ENCODE measurements at regions not wholly inside any gene's neighbourhood (a gene's known extent, or its start where the extent isn't known, plus 50 kb on each side); places are given as distances from the start of the nearest gene placed in this dataset.
"Not testable (repeated sequence)": the region's sequence is repeated elsewhere in the genome, so short reads cannot be mapped to it uniquely, and the experiment has no call there.

DNA sequence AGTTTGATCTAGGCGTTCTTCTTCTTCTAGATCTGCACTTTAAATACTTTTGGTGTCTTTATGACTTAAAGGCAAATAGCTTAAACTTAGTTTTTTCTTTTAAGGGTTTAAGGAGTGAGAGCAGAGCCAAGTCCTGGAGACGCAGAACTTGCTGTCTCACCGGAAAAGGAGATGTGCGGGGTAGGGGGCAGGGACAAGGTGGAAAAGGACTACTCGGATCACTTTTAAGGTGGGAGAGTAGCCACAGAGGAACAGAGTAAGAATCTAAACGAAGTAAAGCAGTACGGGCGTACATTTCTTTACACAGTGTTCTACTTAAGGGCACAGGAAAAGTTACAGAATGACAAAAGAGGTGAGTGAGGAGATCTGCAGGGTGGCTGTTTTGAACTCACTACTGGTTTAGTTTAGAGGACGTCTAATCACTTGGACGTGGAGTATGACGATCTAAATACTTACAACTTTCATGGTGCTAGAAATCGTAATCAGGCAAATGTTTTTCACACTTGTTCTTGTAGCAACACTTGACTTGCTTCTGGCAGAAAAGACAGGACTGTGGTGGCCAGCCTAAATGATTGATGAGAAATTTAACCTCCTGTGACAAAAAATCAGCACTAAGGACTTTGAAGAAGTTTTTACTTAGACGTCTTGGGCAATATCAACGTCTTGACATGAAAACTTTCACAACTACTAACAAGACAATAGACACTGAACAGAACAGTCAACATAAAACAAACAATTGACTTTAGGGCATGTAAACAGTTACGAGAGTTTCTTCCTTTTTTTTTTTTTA lies 127.0 kb downstream of the ART5 start:
- not testable (repeated sequence) for DNase-seq (ENCODE audit: low read depth in 3 of 3)

DNA sequence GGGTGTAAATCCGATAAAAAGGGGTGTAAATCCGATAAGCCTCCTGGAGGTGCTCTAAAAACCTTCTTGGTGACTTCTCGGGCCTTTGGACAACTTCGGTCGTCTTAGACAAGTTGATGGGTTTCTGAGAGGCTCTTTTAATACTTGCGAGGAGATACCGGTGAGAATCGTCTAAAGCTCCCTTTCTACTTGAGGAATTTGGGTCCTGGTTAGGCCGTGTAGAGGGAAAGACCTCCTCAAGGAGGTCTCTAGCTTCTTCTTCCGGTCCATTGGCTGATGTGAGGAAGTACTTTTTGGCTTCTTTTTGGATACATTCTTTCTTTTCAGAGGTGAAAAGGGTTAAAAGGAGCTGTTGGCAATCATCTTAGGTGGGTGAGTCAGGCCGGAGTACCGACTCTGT lies 128.5 kb downstream of the ART5 start:
- DNase-seq (ENCODE audit: low read depth in 3 of 3) = not testable (repeated sequence)

DNA sequence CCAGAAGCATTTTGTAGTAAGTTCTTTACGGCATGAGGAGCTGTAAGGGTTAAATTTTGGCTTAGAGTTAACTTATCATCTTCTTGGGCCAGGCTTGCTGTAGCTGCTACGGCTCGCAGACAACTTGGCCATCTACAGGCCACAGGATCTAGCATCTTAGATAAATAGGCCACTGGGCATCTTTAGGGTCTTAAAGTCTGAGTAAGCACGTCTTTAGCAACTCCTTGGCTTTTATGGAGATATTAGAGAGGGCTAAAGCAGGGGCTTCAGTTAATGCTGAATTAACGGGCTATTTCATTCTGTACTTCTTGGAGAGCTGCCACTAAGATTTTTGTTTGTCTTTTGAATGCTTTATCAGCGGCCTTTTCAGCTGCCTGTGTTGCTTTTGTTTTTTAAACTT lies 129.0 kb downstream of the ART5 start:
- not testable (repeated sequence) for DNase-seq (ENCODE audit: low read depth in 3 of 3)

DNA sequence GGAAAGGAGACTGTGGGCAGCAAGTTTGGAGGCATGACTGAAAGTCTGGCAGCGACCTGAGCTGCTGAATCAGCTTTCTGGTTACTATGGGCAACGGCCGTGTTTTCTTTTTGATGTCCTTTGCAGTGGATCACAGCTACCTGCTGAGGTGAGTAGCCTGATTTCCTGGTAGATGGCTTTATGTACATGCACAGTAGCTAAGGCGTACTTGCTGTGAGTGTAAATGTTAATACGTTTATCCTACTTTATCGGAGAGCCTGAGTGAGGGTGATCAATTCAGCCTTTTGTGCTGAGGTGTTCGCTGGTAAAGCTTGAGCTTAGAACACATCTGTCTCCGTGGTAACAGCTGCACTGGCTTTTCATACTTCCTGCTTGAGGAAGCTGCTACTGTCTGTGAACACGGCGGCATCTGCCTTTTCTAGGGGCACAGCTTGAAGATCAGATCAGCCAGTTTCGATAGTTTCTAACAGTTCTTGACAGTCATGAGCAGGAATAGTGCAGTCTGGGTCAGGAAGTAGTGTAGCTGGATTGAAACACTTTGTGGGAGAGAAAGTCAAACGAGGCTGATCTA lies 129.6 kb downstream of the ART5 start:
- DNase-seq (ENCODE audit: low read depth in 3 of 3) = peak in 1 of 3 experiments; percentile 10

DNA sequence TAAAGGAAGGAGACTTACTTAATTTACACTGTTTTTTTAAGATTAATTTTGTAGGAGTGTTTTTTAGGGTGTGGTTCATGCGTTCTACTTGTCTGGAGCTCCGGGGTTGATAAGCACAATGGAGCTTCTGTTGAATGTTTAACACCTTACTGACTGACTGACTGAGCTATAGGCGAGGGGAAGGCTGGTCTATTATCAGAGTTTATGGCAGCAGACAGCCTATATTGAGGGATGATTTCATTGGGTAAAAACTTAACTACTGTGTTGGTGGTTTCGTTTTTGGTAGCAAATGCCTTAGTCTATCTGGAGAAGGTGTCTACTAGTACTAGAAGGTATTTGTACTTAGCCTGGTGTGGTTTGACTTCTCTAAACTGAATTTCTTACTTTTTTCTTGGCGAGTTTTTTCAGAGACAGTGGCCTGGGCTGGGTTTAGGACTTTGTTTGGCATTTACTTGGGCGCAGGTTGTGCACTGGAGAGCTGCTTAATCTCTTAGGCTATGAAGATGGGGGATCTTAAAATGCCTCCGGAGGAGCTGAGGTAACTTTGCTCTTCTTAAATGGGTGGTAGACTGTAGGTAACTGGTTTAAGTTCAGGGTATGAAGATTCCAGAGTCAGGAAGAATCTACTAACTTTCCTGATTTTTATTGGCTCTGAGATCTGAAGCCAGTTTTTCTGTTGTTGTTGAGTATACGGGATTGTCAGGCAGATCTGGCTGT lies 130.2 kb downstream of the ART5 start:
- DNase-seq (ENCODE audit: low read depth in 3 of 3) = not testable (repeated sequence)

DNA sequence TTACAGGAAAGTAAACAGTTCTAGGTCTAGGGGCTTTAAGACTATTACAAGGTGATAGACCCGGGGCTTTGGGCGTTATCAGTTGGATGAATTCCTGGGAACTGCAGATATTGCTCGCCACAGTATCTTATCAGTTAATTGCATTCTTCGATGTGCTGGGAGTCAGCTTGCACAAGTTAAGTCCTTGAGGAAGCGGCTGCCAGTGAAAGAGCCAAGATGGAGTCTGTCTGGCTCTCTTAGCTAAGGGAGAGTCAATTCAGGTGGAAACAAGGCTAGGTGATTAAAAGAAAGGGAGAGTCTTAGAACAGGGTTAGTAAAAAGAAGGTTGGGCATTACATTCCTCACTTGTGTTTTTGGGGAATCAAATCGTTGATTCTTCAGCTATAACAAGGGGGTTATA lies 130.6 kb upstream of the ZNF195 start:
- DNase-seq (ENCODE audit: low read depth in 3 of 3) = not testable (repeated sequence)

DNA sequence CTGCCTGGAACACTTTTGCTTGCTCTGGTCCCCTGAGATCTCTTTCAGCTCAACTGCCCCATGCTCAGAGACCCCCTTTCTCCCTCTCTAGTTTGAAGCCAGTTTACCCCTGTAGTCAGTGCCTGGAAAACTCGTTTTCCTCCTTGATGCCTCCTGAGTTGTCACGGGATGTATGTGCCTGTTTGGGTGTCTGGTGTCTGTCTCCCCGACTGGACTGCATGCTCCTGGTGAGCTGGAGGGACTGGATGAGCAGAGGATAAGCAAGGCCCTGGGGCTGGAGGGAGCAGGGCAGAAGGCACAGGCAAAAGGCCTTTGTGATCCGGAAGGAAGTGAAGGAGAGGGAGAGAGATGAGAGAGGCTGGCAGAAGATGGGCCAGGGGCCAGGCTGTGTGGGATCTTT lies 120.3 kb upstream of the ZNF195 start:
- DNase-seq (ENCODE audit: low read depth in 3 of 3) = not testable (repeated sequence)

DNA sequence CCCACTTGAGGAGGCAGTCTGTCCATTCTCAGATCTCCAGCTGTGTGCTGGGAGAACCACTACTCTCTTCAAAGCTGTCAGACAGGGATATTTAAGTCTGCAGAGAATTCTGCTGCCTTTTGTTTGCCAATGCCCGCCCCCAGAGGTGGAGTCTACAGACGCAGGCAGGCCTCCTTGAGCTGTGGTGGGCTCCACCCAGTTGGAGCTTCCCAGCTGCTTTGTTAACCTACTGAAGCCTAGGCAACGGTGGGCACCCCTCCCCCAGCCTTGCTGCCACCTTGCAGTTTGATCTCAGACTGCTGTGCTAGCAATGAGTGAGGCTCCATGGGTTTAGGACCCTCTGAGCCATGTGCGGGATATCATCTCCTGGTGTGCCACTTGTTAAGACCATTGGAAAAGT lies 119.4 kb upstream of the ZNF195 start:
- DNase-seq (ENCODE audit: low read depth in 3 of 3) = not testable (repeated sequence)

DNA sequence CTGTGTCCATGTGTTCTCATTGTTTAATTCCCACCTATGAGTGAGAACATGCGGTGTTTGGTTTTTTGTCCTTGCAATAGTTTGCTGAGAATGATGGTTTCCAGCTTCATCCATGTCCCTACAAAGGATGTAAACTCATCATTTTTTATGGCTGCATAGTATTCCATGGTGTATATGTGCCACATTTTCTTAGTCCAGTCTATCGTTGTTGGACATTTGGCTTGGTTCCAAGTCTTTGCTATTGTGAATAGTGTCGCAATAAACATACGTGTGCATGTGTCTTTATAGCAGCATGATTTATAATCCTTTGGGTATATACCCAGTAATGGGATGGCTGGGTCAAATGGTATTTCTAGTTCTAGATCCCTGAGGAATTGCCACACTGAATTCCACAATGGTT lies 114.2 kb upstream of the ZNF195 start:
- DNase-seq (ENCODE audit: low read depth in 3 of 3) = not testable (repeated sequence)

DNA sequence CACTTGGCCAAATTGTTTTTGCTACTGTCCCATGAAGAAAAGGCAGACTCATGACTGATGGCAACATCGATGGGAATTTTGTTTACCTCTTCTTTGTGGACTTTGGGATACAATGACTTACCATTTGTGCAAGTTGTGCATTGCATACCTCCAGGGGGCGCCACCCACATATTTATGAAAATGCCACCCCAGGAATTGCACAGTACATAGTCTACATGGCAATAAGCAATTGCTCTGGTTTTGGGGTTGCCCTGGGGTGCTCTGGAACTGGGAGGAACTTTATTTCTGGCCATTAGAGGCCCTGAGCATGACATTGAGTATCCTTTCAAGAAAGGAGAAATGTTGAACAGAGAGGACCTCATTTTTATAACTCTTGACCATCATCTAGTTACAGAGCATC lies 109.1 kb upstream of the ZNF195 start:
- DNase-seq (ENCODE audit: low read depth in 3 of 3) = not testable (repeated sequence)

DNA sequence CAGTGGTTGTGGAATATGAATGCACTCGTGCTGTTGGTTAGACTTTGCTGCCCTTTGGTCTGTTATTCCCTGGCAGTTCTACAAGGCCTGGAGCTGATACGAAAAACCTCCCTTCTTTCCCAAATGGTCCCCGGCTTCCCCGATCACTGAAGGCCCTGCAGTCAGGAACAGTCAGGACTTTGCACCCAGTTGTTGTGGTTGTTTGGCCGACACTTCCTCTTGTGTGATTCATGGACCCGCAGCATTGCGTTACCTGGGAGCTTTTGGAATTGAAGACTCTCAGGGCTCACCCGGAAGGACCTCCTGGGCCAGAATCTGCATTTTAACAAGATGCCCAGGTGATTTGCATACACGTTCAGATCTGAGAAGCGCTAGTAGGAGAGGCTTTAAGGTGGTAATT lies 106.8 kb upstream of the ZNF195 start:
- DNase-seq (ENCODE audit: low read depth in 3 of 3) = not testable (repeated sequence)

DNA sequence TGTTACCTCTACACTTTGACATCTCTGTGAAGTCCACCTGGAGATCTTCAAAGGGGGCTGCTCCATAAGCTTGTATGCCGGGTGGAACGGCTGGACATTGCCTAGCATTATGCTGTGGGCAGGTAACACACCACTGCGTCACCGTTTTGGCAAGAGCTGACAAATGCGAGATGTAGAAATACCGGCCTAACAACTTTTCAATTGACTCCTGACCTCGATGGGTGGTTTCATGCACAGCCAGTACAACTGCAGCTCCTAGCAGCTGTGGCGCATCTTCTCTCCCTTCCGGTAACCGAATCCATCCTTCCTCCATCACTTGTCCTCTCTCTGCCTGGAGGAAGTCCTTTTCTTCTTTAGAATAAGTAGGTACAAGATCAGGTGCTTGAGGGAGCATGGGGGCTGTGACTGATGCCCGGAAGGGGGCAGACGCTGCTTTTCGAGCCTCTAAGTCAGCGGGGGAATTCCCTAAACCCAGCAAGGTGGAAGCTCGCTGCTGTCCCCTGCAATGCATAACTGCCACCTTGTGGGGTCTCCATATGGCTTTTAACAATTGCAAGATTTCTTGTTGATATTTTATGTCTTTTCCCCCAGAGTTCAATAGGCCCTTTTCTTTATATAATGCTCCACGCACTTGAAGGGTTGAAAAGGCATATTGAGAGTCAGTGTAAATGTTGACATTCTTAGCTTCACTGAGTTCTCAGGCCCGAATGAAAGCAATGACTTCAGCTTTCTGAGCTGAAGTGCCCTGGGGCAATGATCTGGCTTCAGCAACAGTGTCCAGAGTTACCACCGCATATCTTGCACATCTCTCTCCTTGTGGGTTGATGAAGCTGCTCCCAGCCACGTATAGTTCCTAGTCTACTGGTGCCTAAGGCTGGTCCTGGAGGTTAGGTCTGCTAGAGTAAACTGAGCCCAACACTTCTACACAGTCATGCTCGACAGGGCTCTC lies 98.3 kb upstream of the ZNF195 start:
- not testable (repeated sequence) for DNase-seq (ENCODE audit: low read depth in 3 of 3)

DNA sequence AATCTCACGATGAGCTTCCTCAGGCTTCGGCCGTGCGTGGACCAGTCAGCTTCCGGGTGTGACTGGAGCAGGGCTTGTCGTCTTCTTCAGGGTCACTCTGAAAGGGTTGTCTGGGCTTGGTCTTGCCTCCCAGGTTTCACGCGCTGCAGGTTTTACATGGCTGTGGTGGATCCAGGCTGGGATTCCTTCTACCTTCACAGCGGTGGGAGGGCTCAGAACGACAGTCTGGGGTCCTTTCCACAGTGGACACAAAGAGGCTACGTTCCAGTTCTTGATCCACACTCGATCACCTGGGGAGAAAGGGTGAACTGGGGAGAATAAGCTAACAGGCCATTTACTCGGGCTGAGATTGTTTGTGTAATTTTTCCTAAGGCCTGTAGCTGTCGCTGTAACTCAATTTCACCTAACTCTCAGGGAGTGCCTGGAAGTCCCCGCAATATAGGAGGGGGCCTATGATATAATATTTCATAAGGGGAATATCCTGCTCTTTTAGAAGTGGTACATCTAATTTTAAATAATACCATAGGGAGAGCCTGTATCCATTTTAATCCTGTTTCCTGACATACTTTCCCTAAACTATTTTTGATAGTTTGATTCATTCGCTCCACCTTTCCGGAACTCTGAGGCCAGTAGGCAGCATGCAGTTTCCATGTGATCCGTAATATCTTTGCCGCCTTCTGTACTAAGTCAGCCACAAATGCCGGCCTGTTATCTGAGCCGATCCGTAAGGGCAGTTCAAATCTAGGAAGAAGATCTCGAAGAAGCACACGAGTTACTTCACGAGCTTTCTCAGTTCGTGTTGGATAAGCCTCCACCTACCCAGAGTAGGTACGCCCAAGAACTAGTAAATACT lies 97.4 kb upstream of the ZNF195 start:
- DNase-seq (ENCODE audit: low read depth in 3 of 3) = not testable (repeated sequence)

DNA sequence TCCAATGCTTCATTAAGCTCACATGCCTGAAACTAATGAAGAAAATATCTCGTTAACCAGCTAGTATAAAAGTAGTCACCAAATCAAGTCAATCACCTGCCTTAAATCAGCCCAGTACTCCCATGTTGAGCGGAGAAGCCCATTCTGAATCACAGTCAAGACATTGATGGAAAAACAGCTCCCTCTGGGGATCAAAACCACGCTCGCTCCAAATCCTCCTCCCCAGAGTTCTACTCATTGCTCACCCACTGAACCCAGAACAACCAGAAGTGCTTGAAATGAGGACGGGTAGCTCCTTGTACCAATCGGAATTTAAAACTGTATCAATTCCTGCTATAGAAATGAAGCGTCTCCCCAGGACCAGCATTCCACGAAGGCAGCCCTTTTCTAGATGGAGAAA lies 90.0 kb upstream of the ZNF195 start:
- DNase-seq (ENCODE audit: low read depth in 3 of 3) = not testable (repeated sequence)

DNA sequence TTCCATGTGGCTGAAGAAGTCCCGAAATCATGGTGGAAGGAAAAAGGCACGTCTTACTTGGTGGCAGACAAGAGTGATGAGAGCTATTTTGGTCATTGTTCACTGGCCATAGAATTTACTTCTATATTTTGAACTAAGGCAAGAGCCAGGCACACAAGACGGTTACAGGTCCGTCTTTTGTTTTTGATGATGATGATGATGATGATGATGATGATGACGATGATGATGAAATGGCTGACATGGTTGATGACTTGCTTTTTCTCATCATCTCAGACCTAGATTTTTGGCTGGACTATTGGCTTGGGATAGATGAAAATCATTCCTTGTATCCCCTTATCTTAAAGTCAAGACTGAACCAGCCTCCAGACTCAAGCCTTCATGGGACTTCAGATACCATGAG lies 88.7 kb upstream of the ZNF195 start:
- DNase-seq (ENCODE audit: low read depth in 3 of 3) = not testable (repeated sequence)

DNA sequence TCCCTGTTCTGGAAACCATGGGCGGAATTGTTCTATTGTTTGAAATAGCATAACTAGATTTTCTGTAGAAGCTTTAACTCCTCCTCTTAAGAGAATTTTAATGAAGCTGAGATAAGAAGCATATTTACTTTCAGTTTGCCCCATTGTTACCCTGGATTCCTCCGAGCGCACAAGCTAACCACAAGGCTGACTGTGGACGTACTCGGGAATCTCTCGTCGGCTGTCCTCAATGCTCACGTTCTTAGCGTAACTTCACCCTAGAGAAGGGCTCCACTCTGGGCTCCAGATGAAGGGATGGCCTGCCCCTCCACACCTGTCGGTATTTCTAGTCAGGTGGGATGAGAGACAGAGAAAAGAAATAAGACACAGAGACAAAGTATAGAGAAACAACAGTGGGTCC lies 76.7 kb upstream of the ZNF195 start:
- DNase-seq (ENCODE audit: low read depth in 3 of 3) = not testable (repeated sequence)

DNA sequence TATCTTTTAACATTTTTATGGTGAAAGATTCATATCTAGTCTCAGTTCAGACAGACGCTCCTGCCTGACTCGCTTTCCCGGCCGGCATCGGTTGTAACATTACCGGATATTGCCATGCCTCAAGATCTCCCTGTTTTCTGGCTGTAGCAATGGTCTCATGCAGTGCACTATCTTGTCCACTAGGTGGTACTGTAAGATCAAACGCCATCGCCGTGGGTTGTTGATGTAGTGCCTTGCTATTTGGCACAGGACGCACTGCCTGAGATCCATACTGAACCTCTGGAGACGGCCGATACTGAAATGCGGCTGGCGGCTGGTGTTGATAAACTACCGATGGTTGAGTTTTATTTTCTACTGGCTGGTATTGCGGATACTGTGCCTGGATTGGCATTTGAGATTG lies 75.9 kb upstream of the ZNF195 start:
- peak; percentile 9 to 21 (median 15) for DNase-seq (ENCODE audit: low read depth in 3 of 3)

DNA sequence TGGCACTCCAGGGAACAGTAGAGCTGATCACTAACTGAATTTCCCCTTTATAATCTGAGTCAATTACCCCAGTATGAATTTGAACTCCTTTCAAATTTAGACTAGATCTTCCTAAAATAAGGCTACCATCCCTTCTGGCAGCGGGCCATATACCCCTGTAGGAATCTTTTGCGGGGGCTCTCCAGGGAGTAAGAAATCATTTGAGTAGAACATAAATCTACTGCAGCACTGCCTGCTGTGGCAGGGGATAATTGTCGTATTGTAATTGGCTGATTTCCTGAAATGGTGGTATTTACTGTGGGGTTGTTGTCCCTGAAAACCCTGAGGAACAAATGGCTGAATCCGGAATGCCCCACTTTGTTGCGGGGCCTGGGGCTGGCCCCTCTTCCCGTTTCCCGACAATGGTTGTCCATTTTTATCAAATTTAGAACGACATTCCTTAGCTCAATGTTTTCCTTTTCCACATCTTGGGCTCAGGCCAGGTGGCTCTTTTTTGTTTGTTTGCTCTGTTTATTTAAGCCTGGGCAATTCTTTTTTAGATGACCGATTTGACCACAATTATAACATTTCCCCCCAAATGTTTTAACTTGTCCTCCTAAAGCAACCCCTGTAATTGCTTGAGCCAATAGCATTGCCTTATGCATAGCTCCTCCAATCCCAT lies 74.8 kb upstream of the ZNF195 start:
- not testable (repeated sequence) for DNase-seq (ENCODE audit: low read depth in 3 of 3)

DNA sequence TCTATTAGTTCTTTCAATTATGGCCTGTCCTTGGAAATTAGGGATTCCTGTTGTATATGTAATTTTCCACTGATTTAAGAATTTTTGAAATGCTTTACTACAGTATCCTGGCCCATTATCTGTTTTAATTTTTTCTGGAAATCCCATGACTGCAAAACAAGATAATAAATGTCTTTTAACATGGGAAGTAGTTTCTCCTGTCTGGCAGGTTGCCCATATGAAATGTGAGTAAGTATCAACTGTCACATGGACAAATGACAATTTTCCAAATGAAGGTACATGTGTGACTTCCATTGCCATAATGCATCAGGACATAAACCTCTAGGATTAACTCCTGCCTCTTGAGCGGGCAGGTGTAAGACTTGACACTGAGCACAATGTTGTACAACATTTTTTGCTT lies 71.9 kb upstream of the ZNF195 start:
- not testable (repeated sequence) for DNase-seq (ENCODE audit: low read depth in 3 of 3)

DNA sequence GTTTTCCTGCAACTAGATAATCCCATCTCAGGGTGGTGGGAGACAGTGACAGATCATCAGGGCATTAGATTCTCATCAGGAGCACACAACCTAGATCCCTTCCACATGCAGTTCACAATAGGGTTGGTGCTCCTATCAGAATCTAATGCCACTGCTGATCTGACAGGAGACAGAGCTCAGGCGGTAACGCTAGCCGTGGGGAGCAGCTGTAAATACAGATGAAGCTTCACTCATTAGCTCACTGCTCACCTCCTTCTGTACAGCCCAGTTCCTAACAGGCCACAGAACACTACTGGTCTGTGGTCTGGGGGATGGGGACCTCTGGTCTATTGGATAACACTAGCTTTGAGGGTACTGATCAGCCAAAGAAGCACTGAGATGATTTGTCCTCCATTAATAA lies 66.6 kb upstream of the ZNF195 start:
- DNase-seq (ENCODE audit: low read depth in 3 of 3) = not testable (repeated sequence)
